ENCODE measurements at regions not wholly inside any gene's neighbourhood (a gene's known extent, or its start where the extent isn't known, plus 50 kb on each side); places are given as distances from the start of the nearest gene placed in this dataset.

DNA sequence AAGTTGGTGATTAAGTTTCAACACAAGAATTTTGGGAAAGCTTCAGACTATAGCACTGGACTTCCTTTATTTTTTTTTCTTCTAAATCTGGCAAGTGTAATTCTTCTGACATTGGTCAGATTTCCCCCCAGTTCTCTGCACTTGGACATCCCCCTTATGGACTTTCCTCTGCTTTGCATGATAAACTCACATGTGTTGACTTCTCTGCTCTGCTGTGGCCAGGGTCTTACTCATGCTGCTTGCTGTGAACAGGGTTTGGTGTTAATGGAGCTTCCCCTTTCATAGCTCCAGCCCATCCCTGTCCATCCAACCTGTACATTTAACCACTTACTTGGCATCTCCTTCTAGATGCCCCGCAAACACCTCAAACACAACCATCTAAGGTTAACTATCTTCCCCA, 70.5 kb upstream of the SPATA13 start:
- H3K79me2 ChIP-seq (ENCODE audit: control insufficient read depth, insufficient read depth, low read length) = no peaks in the 10 kb centered on the region
- no peaks in the 10 kb centered on the region for H4K20me1 ChIP-seq (ENCODE audit: control insufficient read depth, insufficient read depth, low read length, poor library complexity, severe bottlenecking)
- ATAC-seq (ENCODE audit: low read depth) (no peak), DNase-seq (no peak)
- H3K9me3 Mint-ChIP-seq (ENCODE audit: insufficient read depth) = no peaks in the 10 kb centered on the region
- no peak overlapping the region for H3K4me3 ChIP-seq (ENCODE audit: control extremely low read depth in 1 of 5, extremely low read depth in 1 of 5, insufficient read depth in 1 of 5, low read depth in 2 of 5, low read length in 4 of 5)
- H3K27ac Mint-ChIP-seq = no peak overlapping the region
- no peak overlapping the region for H3K4me3 Mint-ChIP-seq
- no peak overlapping the region for H3K9ac ChIP-seq (ENCODE audit: low read length)
- no peaks in the 10 kb centered on the region for H3K4me1 ChIP-seq (ENCODE audit: control insufficient read depth in 2 of 2, insufficient read depth in 2 of 2, low read length in 2 of 2)
- no peak overlapping the region for H3K27ac ChIP-seq (ENCODE audit: low read length in 2 of 2)
- ChIA-PET CTCF (interaction anchor here (0.5 to 1.4 kb wide), 2 partner anchors 11 to 1653 kb away, joined by 3 read pairs; no protein-coding TSS in a partner anchor), POLR2A (no interaction called here)
- TF ChIP-seq EZH2 (IDR thresholded peaks at IDR 0.05; ENCODE audit: borderline replicate concordance, insufficient read depth, low read depth, low read length, poor library complexity, severe bottlenecking) = no peak
- TF ChIP-seq, protein P1, sequence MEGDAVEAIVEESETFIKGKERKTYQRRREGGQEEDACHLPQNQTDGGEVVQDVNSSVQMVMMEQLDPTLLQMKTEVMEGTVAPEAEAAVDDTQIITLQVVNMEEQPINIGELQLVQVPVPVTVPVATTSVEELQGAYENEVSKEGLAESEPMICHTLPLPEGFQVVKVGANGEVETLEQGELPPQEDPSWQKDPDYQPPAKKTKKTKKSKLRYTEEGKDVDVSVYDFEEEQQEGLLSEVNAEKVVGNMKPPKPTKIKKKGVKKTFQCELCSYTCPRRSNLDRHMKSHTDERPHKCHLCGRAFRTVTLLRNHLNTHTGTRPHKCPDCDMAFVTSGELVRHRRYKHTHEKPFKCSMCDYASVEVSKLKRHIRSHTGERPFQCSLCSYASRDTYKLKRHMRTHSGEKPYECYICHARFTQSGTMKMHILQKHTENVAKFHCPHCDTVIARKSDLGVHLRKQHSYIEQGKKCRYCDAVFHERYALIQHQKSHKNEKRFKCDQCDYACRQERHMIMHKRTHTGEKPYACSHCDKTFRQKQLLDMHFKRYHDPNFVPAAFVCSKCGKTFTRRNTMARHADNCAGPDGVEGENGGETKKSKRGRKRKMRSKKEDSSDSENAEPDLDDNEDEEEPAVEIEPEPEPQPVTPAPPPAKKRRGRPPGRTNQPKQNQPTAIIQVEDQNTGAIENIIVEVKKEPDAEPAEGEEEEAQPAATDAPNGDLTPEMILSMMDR (IDR thresholded peaks at IDR 0.05) = no peak
- peaks cover 13% of the 10 kb centered on the region for H3K27me3 Mint-ChIP-seq
- no peak overlapping the region for H2AFZ ChIP-seq (ENCODE audit: insufficient read depth, low read depth, low read length, poor library complexity, severe bottlenecking)
- no peaks in the 10 kb centered on the region for H3K9me3 ChIP-seq (ENCODE audit: control extremely low read depth in 1 of 3, control insufficient read depth in 2 of 3, insufficient read depth in 1 of 3, low read length in 2 of 3)
- H3K4me2 ChIP-seq (replicated peaks; ENCODE audit: low read depth, low read length, poor library complexity, severe bottlenecking) = no peak overlapping the region
- WGBS (ENCODE audit: insufficient coverage) = 100% methylated on average over 1 of the region's 1 CpG
- intact Hi-C loops (cut with micrococcal nuclease) = no loop called here
- H3K4me1 Mint-ChIP-seq = peaks cover 2% of the 10 kb centered on the region
- no peaks in the 10 kb centered on the region for H3K36me3 ChIP-seq (replicated peaks in 1 of 2; ENCODE audit: control extremely low read depth in 1 of 2, control insufficient read depth in 1 of 2, extremely low read depth in 1 of 2, insufficient read depth in 2 of 2, low read length in 1 of 2)
- no peaks in the 10 kb centered on the region for H3K27me3 ChIP-seq (replicated peaks in 1 of 4; ENCODE audit: control extremely low read depth in 1 of 4, control insufficient read depth in 3 of 4, insufficient read depth in 4 of 4, low read length in 3 of 4)

DNA sequence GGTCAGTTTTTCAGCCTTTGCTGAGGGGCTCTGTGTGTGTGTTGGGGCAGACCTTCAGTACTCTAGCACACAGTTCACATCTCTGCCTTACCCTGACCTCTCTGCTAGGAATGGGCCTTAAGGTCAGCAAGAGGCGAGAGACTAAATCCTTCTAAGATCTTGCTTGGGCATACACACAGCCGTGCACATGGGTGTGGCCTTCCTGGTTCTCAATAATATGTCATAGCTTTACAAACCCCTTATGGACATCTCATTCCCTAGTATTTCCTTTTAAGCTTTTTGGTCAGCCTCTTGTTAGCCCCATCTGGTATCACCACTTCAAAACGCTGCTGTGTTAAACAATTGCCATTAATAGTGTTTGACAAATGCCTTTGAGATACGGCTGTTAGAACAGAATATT, 69.4 kb upstream of the SPATA13 start:
- no peaks in the 10 kb centered on the region for H3K27me3 ChIP-seq (replicated peaks in 1 of 4; ENCODE audit: control extremely low read depth in 1 of 4, control insufficient read depth in 3 of 4, insufficient read depth in 4 of 4, low read length in 3 of 4)
- TF ChIP-seq, protein P1 (IDR thresholded peaks at IDR 0.05) = no peak
- no peak for TF ChIP-seq EZH2 (IDR thresholded peaks at IDR 0.05; ENCODE audit: borderline replicate concordance, insufficient read depth, low read depth, low read length, poor library complexity, severe bottlenecking)
- CTCF ChIA-PET = interaction anchor here (1.4 kb wide), 1 partner anchor 10 kb away, joined by 3 read pairs; no protein-coding TSS in a partner anchor

More for the DNA sequence above, 69.4 kb upstream of the SPATA13 start:
- Mint-ChIP-seq H3K4me3 (no peak overlapping the region), H3K27me3 (peaks cover 6% of the 10 kb centered on the region), H3K27ac (no peak overlapping the region), H3K9me3 (ENCODE audit: insufficient read depth) (no peaks in the 10 kb centered on the region), H3K4me1 (no peaks in the 10 kb centered on the region)
- no peak for ATAC-seq (ENCODE audit: low read depth)
- no peak overlapping the region for H3K27ac ChIP-seq (ENCODE audit: low read length in 2 of 2)
- no peak overlapping the region for H2AFZ ChIP-seq (ENCODE audit: insufficient read depth, low read depth, low read length, poor library complexity, severe bottlenecking)
- intact Hi-C loops (cut with micrococcal nuclease) = no loop called here
- H3K36me3 ChIP-seq (replicated peaks in 1 of 2; ENCODE audit: control extremely low read depth in 1 of 2, control insufficient read depth in 1 of 2, extremely low read depth in 1 of 2, insufficient read depth in 2 of 2, low read length in 1 of 2) = no peaks in the 10 kb centered on the region
- H4K20me1 ChIP-seq (ENCODE audit: control insufficient read depth, insufficient read depth, low read length, poor library complexity, severe bottlenecking) = no peaks in the 10 kb centered on the region
- 100% methylated on average over 2 of the region's 4 CpGs for WGBS (ENCODE audit: insufficient coverage)
- H3K4me1 ChIP-seq (ENCODE audit: control insufficient read depth in 2 of 2, insufficient read depth in 2 of 2, low read length in 2 of 2) = no peaks in the 10 kb centered on the region
- POLR2A ChIA-PET = no interaction called here
- no peaks in the 10 kb centered on the region for H3K79me2 ChIP-seq (ENCODE audit: control insufficient read depth, insufficient read depth, low read length)
- no peak overlapping the region for H3K4me3 ChIP-seq (ENCODE audit: control extremely low read depth in 1 of 5, extremely low read depth in 1 of 5, insufficient read depth in 1 of 5, low read depth in 2 of 5, low read length in 4 of 5)
- no peak overlapping the region for H3K4me2 ChIP-seq (replicated peaks; ENCODE audit: low read depth, low read length, poor library complexity, severe bottlenecking)
- no peaks in the 10 kb centered on the region for H3K9me3 ChIP-seq (ENCODE audit: control extremely low read depth in 1 of 3, control insufficient read depth in 2 of 3, insufficient read depth in 1 of 3, low read length in 2 of 3)
- DNase-seq = no peak
- H3K9ac ChIP-seq (ENCODE audit: low read length) = no peak overlapping the region
